Hematopoietic multipotent progenitor cell treated with erythropoietin and hydrocortisone succinate and interleukin-3 and kit ligand, for 15 days (in vitro differentiated cells): ENCODE measurements at regions not wholly inside any gene's neighbourhood (a gene's known extent, or its start where the extent isn't known, plus 50 kb on each side); places are given as distances from the start of the nearest gene placed in this dataset.

Experiments
- DNase-seq: peaks from one replicate; pipeline ENCODE4 v3.0.0-alpha.2; 2015; ENCODE audit warnings: low spot score

DNA sequence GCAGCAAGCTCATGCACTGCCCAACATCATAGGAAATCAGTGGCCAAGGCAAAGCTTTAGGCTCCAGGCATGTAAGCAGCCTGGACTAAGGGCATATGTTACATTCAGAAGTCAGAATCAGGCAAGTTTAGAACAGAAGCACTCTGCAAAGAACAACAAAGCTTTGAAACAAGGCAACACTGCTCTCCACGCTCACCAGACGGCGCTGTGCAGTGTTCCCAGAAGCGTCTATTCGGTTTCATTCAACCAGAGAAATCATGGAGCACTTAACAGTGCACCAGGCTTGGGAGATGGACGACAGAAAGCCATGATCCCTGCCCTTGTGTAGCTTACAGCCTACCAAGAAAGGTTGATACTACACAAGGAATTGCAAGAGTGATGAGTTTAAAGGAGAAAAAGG lies 555.8 kb downstream of the BUD13 start:
- peak; percentile 26 for DNase-seq

- DNase-seq = no peak
These were observed 557.2 kb downstream of the BUD13 start for GRCh38 chr11:116215471-116216113.

DNA sequence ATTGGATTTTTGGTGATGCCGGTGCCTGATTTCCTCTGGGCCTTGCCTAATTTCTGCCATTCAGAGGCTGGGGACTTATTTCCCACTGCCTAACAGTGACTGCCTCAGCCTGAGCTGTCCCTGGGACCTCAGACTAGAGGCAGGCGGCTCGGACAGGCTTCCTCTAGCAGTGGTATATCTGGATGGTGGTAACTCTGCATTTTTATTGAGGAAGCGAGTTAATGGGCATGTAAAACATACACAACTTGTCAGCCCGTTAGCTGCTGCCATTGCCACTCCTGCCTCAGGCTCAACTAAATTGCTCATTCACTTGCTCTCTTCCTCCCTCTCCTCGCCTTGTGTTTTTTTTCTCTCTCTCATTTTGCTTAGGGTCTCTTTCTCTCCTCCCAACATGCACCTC lies 561.6 kb downstream of the BUD13 start:
- no peak for DNase-seq

DNA sequence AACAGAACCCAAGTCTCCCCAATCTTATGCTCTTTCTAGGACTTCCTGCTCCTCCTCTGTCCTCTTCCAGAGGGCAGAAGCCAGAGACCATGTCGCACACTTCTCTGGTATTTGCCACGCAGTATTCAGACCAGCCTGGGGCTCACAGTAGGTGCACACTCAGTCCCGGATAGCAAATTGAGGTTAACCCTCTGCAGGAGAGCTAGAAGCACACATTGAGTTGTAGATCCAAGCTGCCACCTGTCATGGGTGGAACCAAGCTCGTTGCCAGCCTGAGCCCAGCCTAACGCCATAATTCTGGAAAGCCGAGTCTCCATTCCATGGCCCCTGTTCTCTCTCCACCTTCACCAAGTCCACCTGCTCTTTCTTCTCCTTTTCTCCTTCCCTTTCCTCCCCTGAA lies 562.1 kb downstream of the BUD13 start:
- no peak for DNase-seq

DNA sequence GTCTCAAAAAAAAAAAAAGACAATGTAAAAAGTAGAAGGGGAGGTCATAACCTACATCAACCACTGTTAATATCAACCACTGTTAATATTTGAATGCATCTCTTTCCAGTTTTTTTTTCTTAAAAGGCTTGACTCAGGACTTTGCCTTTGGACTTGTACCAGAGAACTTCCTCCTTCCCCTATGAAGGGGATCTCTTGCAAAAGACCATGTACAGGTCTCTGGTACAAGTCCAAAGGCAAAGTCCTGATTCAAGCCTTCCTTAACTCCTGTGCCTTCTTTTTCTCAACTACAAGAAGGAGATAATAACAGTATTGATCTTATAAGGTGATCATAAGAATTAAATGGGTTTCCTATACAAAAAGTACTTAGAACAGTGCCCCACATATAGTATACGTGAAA lies 563.5 kb downstream of the BUD13 start:
- no peak for DNase-seq

- DNase-seq = no peak
These were observed 565.2 kb downstream of the BUD13 start for GRCh38 chr11:116207421-116208141.

DNA sequence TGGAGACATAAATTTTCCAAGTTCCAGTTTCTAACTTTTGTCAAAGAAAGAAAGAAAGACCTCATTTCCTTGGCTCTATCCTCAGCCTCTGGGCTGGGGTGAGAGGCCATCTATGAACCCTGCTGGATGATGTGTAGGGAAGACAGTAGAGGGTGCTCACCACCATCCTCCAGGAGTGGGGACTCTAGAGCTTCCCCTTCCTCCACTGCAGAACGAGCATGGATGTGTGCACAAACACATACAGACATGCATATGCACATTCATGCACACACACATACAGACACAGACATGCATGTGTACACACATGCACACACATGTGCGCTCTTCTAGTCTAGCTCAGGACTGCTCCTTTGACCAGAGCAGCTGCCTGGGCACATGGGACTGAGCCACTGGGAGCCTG lies 565.8 kb downstream of the BUD13 start:
- no peak for DNase-seq

- no peak for DNase-seq
These were observed 569.9 kb downstream of the BUD13 start for GRCh38 chr11:116202922-116203321.

DNA sequence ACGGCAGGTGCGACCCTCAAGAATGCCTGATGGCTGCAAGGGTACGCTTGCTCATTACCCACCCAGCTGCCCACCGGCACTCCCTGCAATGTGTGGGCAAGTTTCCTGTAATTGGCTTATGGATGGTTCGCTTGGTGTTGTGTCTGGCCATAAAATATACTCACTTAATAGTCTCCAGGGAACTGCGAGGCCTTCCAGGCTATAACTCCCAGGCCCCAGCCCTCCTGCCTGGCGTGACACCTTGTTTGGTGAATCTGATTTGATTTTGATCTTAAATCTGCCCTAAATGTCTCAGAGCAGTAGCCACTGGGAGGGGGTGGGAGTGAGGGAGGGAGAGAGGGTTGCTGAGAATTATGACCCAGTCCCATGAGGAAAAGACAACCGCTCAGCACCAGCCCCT lies 572.2 kb downstream of the BUD13 start:
- DNase-seq = no peak

DNA sequence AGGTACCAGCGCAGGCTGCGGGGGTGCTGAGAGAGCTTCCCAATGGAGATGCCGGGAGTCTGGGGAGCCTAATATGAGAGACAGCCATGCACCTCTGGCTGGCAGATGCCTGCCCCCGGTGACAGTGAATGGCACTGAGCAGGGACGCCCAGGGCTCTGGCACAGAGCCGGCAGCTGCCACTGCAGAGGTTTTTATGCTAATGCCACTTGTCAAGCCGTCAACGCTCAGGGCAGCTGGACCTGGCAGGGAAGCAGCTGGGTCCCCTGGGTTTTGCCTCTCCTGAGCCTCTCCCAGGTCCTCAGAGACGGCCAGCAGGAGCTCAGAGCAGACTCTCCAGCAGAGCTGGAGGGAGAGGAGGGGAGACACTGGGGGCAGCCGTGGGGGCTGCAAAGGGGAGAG lies 573.6 kb downstream of the BUD13 start:
- DNase-seq = no peak

- DNase-seq = no peak
These were observed 578.5 kb downstream of the BUD13 start for GRCh38 chr11:116194156-116194904.

- DNase-seq = no peak
These were observed 579.3 kb downstream of the BUD13 start for GRCh38 chr11:116193321-116194131.

- DNase-seq = no peak
These were observed 580.1 kb downstream of the BUD13 start for GRCh38 chr11:116192509-116193210.

- DNase-seq = no peak
These were observed 581.9 kb downstream of the BUD13 start for GRCh38 chr11:116190861-116191260.

GRCh38 chr11:116189408-116190170 lies 583.2 kb downstream of the BUD13 start:
- no peak for DNase-seq

- no peak for DNase-seq
These were observed 584.4 kb downstream of the BUD13 start for GRCh38 chr11:116188350-116188749.

GRCh38 chr11:116187026-116187425 lies 585.8 kb downstream of the BUD13 start:
- DNase-seq = no peak

GRCh38 chr11:116185551-116185950 lies 587.2 kb downstream of the BUD13 start:
- no peak for DNase-seq

DNA sequence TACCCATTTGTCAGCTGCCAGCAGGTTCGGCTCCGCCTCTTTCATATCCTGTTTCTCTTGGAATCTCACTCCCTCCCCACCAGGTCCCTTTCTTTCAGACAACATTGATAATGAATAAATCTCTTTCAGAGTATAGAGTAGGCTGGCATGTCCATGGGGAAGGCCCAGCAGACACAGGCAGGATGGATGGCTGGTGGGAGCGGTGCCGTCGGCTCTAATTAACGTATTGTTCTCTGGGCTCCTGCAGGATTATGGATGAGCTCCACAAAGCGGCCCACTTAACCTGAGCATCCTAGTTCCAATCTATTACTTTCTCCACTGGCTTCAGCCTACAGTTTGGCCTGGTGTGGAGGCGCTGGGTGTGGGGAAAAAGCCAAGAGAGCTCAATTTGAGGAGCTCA lies 588.0 kb downstream of the BUD13 start:
- no peak for DNase-seq

DNA sequence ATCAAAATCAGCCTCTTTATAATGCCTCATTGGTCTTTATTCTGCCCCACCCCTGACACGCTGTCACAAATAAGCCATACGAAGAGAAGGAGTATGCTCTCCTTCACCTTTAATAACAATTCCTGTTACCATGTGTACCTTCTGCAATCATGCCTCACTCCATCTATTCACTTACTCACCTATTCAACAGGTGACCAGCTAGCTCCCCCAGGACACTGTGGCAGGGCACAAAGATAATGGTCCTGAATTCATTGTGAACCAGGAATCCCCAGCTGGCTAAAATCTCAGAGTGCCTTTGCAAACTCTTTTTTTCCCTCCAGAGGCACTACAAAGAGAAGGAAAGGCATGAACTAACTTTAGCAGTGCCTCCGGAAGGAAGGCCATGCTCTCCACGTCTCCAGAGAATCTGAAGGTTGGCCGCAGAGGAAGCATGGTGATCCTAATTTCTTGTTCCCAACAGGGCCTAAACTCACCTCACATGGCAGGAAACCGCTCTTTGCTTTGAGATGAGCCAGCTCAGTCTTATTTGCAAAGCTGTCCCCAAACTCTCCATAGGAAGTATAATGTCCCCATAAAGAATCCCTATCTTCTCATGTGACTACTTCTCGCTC lies 590.3 kb downstream of the BUD13 start:
- no peak for DNase-seq
